Ureter (tissue), 1 donor: ENCODE measurements at regions not wholly inside any gene's neighbourhood (a gene's known extent, or its start where the extent isn't known, plus 50 kb on each side); places are given as distances from the start of the nearest gene placed in this dataset.
"Not testable (repeated sequence)": the region's sequence is repeated elsewhere in the genome, so short reads cannot be mapped to it uniquely, and the experiment has no call there.

ENCODE experiments used
- DNase-seq: peaks from one replicate; pipeline ENCODE4 v3.0.0-alpha.2; 2020; ENCODE audit warnings: low spot score
- donor health status: DM: yes; HTN: yes; CAD: no.

DNA sequence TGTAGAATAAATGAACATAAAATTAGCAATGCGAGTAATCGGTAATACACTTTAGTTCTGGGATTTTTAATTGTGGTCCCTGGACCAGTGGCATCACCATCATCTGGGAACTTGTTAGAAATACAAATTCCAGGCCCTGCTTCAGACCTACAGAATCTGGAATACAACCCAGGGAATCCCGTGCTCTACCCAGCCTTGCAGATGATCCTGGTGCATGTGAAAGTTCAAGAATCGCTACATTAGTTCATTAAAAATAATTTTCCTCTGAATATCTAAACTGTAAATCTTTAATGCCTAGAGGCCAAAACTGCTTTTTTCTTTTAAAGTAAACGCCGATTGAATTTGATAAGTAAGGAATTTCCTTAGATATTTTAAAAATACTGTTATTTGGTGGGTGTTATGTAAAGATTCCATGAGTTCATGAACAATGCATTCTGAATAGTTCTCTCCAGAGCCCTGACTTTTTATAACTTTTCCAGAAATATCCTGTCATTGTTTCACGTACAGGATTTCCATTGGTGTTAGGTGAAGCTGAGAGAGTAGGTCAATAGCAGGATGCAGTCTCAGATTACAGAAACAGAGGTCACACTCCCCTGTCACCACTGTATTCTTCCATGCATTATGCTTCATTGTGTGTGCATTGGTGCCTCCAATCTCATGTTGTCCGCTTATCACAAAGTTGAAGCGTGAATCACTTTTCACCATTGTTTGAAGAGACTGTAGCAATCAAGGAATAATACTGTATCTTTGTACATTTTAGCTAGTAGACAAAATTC is 596.5 kb upstream of the KLF12 start:
- no peak for DNase-seq

DNA sequence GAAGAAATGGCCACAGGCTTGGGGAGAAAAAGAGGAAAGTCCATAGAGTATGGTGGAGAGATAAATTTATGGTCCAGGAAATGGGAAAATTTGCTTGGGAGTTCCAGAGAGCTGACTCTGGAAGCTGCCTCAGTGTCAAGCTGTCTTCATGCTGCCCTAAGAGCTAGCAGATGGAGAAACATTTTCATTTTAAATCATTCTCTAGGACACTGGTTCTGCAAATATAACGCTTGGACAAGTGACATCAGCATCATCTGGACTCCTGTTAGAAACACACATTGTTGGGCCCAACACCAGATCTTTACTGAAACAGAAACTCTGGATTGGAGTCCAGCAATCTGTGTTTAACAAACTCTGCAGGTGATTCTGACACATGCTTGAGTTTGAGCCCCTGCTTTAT is 592.0 kb upstream of the KLF12 start:
- no peak for DNase-seq

DNA sequence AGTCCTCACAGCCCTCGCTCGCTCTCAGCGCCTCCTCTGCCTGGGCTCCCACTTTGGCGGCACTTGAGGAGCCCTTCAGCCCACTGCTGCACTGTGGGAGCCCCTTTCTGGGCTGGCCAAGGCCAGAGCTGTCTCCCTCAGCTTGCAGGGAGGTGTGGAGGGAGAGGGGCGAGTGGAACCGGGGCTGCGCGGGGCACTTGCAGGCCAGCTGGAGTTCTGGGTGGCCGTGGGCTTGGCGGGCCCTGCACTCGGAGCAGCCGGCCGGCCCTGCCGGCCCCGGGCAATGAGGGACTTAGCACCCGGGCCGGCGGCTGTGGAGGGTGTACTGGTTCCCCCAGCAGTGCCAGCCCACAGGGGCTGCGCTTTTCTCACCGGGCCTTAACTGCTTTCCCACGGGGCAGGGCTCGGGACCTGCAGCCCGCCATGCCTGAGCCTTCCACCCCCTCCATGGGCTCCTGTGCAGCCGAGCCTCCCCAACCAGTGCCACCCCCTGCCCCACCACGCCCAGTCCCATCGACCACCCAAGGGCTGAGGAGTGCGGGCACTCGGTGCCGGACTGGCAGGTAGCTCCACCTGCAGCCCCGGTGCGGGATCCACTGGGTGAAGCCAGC is 584.1 kb upstream of the KLF12 start:
- not testable (repeated sequence) for DNase-seq

DNA sequence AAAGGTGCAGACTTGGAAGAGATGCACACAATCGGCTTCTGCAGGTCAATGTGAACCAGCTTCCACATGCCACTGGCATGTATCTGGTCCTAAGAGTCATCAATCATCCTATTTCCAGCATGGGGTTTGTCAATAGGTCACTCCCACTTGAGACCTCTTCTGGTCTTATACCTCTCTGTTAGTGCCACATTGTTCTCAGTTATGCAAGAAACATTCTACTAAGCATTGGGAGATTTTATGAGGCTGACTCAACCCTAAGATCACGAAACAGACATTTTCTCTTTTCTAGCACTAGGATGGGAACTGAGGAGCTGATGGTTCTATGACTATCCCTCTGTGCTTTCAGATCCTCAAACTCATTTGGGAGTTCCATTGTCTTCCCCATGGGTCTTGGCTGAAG is 581.5 kb upstream of the KLF12 start:
- DNase-seq, result no peak

DNA sequence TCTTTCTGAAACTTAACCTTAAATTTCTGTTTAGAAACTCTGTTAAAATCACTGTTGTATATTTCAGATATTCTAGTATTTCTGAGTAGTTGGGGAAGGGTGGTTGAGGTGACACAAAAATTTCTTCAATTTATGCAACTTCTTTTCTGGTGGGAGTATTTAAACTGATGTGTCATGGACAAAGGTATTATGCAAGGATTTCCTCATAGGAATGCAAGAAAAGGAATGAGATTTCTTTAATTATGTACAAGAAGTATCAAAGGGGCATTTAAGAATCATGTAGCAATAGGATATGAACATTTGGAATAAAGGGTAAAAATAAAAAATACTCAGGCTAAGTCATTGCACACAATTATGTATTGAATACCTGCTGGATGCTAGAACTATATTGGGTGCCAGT is 575.8 kb upstream of the KLF12 start:
- no peak for DNase-seq

DNA sequence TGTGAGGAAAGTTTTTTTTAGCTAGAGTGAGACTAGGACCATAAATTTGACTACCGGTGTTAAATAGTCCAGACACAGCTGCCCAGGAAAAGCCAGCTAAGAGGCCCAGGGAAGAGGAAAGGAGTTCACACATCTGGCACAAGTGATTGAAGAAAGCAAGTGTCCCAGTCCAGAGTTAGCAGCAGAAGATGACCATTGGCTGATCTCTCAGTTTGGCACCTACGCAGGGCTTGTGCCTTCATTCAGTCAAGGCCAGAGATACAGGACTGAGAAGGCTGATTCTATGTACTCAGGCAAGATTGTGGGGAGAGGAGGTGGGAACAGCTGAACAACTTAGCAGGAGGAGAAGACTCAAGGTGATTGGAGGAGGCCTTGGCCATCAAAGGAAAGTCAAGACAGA is 575.0 kb upstream of the KLF12 start:
- no peak for DNase-seq

DNA sequence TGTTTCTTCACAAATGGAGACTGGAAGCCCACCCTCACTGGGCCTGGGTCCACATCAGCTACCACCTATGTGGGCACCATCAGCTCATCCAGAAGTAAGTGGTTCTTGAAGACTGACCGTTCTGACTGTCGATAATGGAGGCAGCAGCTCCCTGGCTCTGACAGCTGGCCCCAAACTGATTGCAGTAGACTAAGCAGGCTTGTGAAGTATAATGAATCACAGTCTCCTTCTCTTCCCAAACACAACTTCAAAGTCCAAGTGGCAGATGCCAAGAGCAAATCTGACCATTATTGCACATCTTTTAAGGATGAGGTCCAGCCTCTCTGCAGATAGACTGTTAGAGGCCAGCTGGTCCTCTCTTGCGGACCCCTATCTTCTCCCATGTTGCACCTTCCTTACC is 574.4 kb upstream of the KLF12 start:
- DNase-seq, result no peak

DNA sequence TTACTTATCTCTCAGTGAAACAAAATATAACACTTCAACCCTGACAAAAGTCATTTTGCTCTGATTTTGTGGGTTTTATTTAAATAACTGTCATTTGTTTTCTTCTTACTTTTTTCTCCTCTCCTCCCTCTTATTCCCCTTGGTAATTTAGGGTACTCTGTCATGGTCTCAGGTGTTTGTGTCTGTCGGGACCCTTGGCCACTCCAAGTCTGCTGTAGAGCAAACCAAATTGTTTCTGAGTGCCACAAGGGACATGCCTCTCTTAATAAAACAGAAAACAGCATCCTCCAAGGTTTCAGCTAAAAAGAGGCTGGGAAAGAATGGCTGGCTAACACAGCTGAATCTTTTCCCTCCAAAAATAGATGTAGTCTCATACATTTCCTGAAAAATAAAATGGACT is 573.1 kb upstream of the KLF12 start:
- no peak for DNase-seq

DNA sequence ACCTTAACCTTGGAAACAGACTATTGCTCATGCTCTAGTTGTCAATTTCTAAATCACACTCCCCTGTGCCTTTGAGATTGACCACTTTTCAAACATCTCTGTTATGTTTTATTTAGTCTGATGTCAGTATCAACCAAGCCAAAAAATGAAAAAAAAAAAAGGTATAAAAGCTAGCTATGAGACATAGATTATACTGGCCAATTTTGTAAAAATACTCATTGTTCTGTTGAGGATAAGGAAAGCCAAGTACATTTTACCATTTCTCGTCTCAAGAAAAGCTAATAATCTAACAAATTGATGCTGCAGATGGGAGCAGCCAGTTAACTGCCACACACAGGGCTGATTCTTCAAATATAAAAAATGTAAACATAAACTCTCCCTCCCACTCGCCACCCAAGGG is 572.6 kb upstream of the KLF12 start:
- no peak for DNase-seq

DNA sequence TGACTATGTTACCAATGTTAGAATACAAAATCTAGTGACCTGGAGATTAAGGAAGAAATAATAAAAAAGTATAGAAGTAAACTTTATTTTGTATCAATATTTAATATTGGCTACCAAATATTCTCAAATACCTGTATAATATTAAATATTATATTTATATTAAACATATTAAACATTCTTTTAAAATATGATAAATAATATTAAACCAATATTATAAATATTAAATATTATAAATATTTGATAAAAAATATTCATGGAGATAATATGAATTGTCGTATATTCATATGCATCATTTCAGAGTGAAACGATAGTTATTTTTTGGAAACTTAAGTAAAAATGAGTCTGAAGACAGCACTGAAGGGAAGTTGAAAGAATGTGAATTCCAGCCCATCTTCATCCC is 571.2 kb upstream of the KLF12 start:
- no peak for DNase-seq

DNA sequence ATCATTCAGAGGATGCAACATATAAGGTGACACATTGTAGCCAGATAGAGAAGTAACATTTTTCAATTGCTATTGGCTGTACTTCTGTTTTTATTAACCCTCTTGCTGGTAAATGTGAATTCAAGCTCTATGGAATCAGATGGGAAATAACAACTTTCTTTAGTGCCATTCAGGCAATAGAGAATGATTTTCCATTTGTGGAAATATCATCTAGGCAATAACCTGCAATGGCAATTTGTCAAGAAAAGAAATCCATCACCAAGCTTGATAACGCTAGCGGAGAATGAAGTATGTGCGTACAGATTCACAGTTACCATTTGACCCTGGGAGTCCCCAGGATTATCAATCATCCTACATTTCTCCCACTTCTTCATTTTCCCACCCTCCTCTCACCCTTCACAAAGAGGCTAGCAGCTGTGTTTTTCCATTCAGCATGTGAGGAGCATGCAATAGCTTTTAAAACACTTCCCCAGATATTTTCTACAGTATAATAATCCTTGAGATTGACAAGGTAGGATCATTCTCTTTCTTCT is 569.7 kb upstream of the KLF12 start:
- no peak for DNase-seq

DNA sequence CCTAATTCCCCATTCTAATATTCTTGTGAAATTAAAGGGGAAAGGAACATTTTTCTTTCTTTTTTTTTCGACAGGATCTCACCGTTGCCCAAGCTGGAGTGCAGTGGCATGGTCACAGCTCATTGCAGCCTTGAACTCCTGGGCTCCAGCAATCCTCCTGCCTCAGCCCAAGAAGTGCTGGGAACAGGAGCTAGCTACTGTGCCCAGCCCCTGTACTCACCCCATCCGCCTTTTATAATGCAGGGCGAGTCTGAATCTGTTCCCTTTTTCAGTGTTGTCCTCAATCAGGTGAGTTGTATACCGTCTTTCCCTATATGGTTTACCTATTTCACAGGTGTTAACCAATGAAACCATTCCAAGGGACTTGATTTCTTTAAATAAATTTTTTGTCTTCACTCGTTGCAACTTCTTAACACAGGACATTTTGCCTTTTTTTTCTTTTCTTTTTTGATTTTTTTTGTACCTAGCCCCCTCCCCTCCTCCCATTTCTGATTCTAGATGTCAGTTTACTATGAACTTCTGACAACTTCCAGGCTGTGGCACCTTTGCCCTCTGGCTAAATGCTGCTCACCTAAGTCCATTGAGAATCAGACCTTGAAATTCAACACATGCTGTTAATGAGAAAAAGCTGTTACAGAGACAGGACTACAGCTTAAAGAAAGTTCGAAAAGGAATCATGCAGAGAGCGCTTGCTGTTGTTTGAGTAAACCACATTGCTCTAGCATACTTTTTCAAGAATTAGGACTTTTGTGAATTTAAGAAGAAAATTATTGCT is 562.1 kb upstream of the KLF12 start:
- no peak for DNase-seq

DNA sequence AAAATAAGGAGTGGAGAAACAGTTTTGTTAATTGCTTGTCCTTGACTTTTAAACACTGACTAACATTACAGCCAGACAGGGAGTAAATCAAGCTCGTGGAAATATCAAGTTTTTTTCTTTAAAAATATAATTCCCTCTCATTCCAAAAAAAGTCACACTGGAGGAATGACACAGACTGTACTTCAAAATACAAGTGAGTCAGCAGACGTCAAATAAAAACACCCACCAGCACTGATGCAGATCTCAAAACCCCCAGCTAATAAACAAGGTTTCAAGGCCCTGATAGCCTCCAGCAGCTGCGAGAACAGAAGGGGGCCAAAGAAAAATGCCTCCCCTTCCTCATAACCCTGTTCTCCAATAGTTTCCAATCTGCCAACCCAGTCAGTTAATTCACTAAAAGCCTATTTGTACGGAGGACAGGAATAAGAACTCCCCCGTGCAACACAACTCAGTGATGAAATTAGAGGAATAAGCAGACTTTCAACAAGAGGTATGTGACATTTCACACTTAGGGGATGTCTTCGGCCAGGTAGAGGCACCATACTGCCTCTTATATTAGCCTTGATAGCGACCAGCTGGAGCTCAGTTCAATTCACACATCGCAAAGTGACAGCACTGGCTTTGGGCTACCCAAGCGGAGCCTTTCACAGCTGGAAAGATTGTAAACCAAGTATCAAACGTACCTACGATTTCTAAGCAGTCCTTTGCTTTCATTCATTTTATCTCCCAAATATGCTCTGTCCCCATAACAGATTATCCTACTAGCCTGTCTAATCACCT is 561.0 kb upstream of the KLF12 start:
- no peak for DNase-seq

DNA sequence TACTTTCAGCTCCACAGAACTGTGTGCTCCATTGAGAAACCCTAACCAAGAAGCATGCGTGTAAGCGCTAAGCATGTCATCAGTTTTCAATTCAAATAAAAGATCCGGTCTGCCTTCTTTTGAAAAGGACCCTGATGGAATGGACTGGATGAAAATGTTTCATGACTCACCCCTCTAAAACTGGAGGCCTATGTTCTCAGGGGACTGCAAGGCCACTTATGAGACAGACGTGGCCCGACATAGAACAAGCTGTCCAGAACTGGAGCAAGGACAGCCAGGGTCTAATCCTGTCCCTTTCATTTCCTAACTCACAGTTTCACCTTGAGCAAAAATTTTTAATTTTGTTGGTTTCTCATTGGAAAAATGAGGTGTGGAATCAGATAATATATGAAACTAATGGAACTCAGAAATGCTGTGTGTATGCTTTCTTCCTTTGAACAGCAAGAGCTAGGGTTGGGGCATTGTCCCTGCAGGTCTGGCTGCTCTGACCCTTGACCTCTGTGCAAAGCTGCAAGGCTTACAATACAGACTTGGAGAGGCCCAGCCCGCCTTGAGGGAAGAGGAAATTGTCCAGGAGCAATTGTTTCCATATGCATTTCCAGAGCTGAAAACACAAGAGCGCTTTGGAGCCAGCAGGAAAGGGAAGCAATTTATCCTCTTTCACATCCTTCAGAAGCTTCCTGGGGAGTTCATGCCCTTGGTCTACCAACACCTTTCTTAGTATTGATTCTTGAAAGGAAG is 553.4 kb upstream of the KLF12 start:
- DNase-seq, result no peak

DNA sequence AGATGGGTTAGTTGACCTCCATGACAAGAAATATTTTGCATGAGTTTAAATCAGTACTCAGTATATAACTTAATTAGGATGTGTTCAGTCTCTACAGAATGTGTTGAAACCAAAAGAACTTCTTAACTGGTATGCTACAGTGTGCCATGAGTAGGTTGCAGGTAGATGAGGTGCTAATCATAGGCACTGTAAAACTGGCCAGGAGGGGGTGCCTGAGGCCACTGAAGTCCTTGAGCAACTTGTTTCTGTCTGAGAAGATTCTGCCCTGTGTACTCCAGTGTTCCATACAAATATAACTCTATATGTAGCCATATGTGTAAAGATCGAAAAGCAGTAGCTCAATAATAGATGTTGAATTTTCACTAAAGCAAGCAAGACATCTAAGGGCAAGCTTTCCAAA is 549.2 kb upstream of the KLF12 start:
- no peak for DNase-seq

DNA sequence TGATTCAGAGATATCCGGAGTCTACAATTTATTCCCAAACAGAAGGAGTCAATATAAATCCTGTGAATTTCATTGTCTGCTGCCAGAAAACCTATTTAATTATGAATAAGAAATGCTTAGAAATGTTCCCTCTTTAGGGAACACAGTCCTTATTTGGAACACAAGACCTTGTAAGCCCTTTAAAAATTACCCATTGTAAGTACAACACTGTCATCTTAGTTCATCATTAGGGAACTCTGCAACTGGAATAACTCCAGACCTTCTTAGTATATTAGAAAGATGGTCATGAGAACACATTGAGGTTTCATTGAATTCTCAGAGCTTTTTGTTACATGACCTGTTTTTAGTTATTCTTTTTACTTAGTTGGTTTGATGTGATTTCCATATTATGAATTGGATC is 548.5 kb upstream of the KLF12 start:
- DNase-seq, result no peak

DNA sequence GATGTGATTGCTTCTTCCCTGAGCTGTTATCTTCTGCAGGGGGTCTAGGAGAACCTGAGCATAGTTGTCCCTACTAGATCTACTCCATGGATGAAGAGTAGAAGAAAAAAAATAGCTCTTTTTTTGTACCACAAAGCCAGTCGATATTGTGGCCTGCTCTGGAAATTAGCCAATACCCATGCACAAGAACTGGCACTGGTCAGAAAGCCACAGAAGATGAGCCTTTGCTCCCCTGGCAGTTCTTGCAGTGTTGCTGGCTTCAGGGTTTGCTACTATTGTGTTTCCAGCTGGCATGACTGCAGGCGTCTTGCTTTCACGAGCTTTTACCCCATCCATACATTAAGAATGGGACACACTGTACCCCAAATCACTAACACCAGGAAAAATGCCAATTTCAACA is 547.7 kb upstream of the KLF12 start:
- DNase-seq, result no peak

DNA sequence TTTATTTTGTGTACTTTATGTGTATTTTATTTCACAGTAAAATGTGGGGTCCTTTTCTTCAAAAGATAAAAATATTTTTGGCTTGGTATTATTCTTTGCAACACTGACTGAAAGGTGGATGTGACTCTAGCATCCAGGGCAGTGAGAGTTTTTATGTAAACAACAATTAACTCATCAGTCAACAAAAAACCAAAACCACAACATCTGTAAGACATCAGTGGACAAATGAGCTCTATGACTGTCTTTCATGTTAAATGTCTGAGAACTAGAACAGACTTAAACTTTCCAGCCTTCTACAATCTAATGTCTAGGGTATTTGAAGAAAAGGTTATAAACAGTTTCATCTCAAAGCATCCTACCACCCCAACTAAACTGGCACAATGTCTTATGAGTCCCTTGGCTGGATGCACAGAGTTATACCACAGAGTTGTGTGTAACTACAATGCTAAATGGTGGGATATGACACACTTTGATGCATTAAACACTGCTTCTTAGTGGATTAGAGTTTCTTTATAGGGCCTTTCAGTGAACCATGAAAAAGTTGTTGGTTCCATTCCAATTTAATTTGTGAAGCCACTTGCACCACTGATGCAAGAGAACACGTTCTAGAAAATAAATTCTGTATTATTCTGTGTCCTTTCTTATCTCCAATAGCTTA is 544.2 kb upstream of the KLF12 start:
- no peak for DNase-seq

DNA sequence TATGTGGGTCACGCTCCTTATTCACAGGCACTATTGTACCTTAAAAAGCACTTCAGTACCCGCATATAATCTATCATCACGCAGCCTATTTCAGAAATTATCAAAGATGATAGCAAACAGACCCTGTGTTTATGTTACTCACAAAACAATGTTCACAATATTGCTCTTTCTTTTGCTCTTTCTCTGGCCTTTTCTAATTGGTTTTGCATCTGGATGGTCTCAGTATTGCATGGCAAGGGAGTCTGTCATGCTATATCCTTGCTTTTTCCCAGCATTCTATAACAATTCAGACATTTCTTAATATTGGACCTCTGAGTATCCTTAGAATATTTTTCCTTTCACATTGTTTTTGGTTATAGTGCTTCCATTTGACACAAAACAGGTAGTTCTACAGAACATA is 541.8 kb upstream of the KLF12 start:
- DNase-seq, result no peak

DNA sequence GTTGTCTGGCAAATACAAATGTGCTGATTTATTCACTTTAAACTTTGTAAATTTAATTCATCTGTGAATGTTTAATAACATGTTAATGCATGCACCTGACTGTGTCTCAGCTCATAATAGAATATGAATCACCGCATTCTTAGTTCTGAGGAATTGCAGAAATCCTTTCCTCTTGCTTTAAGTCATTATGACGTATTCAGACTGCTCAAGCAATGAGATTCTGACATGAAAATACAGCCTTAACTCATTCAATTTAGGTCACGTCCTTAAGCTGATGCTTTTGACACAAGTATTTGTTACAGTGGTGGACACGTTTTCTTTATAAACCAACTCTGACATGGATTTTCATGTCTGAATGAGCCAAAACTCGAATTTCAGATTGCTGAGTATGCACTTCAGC is 541.0 kb upstream of the KLF12 start:
- no peak for DNase-seq

DNA sequence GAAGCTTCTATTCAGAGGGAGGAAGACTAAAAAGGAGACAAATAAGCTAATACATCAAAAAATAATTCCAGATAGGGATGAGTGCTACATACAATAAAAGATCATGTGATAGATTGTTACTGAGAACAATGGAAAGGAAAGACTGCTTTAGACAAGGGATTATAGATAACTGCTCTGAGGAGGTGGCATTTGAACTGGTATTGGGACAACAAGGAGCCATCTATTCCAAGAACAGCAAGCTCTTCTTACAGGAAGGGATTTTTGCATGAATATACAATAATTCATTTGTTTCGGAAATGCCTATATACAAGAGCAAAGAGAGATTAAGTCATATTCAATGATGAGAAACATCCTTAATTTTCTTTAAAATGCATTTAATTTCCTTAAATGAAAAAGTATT is 540.5 kb upstream of the KLF12 start:
- no peak for DNase-seq
